Activated CD8-positive, alpha-beta T cell treated with anti-CD3 and anti-CD28 coated beads for 36 hours (primary cell): ENCODE measurements at regions not wholly inside any gene's neighbourhood (a gene's known extent, or its start where the extent isn't known, plus 50 kb on each side); places are given as distances from the start of the nearest gene placed in this dataset.

Experiments
- ATAC-seq: fragments of 200-7000 bp; cut with Tn5 transposase; one replicate; pipeline ENCODE4 v1.10.0; 2021; ENCODE audit warnings: mild to moderate bottlenecking, moderate library complexity
- CTCF ChIA-PET: fragments of 350-600 bp; sonication (Branson Sonifier 250); formaldehyde crosslinking; loops from one replicate; lab custom pipeline; 2021; ENCODE audit warnings: antibody characterized with exemption; lab: Charles Lee
- POLR2A ChIA-PET: fragments of 350-600 bp; sonication (Branson Sonifier 250); formaldehyde crosslinking; loops from one replicate; lab custom pipeline; 2021; ENCODE audit warnings: antibody characterized with exemption; lab: Charles Lee
- DNase-seq: peaks from one replicate; pipeline ENCODE4 v3.0.0-alpha.2; 2020
- H3K27ac Mint-ChIP-seq: one replicate; pipeline ENCODE4 v1.8.0; 2021; ENCODE audit warnings: mild to moderate bottlenecking, mixed read lengths
- H3K27me3 Mint-ChIP-seq: one replicate; pipeline ENCODE4 v1.8.0; 2021; ENCODE audit warnings: mixed read lengths
- H3K36me3 Mint-ChIP-seq: one replicate; pipeline ENCODE4 v1.8.0; 2021; ENCODE audit warnings: low read depth, mixed read lengths
- H3K4me1 Mint-ChIP-seq: one replicate; pipeline ENCODE4 v1.8.0; 2021; ENCODE audit warnings: low read depth, mixed read lengths
- H3K4me3 Mint-ChIP-seq: one replicate; pipeline ENCODE4 v1.8.0; 2021; ENCODE audit warnings: mild to moderate bottlenecking, moderate library complexity, mixed read lengths
- H3K9me3 Mint-ChIP-seq: one replicate; pipeline ENCODE4 v1.8.0; 2021; ENCODE audit warnings: mixed read lengths
- intact Hi-C: fragments of 100-400 bp; cut with micrococcal nuclease; formaldehyde crosslinking; loops from one replicate; pipeline ENCODE4 v1.10.0; 2022
- TF ChIP-seq, protein P1 (sequence below): fragments of 200-600 bp; IDR thresholded peaks from one replicate; pipeline ENCODE4 v1.8.0; 2022; ENCODE audit warnings: antibody characterized with exemption, mild to moderate bottlenecking

DNA sequence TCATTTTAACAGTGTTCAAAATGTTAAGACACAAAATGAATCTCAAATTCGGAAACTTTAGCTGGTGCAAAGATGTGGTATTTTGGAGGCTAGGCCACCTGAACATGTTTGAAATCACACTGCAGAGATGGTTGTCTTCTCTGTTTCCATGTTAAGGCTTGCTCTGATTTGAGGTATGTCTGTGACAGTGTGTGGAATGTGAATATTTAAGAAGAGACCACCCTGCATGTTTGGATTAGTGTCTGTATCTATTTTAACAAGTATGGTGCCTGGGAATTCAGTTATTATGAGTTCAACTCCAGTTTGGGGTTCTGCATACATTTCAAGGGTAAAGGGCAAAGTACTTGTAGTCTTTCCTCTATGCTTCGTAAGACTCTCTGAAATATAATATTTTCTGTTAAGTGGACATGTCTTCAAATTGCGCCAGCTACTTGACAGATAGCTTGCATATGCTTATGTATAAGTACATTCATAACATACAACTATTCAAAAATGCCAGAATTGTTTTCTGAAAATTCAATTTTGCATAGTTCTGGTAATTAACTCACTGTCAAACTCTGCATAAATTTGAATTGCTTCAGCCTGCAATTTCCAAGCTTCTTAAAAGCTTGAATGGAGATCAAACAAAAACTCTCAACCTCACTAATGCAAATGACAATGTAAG, 424.0 kb downstream of the ADAMTS20 start:
- Mint-ChIP-seq H3K9me3 (no peaks in the 10 kb centered on the region), H3K4me3 (no peak overlapping the region), H3K4me1 (no peaks in the 10 kb centered on the region), H3K36me3 (no peaks in the 10 kb centered on the region), H3K27ac (no peak overlapping the region), H3K27me3 (no peaks in the 10 kb centered on the region)
- CTCF ChIA-PET, result no interaction called here
- intact Hi-C loops, result no loop called here
- TF ChIP-seq, protein P1, sequence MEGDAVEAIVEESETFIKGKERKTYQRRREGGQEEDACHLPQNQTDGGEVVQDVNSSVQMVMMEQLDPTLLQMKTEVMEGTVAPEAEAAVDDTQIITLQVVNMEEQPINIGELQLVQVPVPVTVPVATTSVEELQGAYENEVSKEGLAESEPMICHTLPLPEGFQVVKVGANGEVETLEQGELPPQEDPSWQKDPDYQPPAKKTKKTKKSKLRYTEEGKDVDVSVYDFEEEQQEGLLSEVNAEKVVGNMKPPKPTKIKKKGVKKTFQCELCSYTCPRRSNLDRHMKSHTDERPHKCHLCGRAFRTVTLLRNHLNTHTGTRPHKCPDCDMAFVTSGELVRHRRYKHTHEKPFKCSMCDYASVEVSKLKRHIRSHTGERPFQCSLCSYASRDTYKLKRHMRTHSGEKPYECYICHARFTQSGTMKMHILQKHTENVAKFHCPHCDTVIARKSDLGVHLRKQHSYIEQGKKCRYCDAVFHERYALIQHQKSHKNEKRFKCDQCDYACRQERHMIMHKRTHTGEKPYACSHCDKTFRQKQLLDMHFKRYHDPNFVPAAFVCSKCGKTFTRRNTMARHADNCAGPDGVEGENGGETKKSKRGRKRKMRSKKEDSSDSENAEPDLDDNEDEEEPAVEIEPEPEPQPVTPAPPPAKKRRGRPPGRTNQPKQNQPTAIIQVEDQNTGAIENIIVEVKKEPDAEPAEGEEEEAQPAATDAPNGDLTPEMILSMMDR, result no peak
- DNase-seq (no peak), ATAC-seq (no peak)
- POLR2A ChIA-PET, result no interaction called here

DNA sequence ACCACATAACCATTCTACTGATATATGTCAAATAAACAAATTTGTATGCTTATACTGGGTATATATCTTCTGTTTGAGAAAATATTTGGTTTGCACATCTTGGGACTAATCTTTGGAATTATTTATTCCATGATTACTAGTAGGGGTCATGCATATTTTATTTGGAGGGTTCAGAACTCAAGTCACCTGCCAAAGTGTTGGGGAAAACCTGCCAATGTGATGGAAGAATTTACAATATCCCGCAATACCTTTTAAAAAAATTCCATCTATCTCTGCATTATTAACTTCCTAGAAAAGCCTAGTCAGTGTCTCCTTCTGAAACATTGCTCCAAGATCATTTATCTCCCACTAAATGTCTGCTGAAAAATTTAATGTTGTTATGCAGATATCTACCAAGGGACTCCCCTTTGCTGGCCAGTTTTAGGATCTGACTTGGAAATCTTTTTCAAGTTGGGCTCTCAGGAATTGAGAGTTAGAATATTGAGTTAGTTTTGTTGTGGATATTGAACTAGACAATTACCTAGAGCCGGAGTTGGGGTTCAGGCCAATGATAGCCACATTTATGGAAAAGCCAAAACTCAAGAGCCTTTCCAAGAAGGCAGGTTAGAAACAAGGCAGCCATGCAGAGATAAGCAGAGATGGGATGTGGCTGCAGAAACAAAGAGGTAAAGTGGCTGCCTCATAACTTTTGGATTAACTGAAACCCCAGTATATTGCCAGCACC, 425.2 kb downstream of the ADAMTS20 start:
- DNase-seq (no peak), ATAC-seq (no peak)
- CTCF ChIA-PET, result no interaction called here
- Mint-ChIP-seq H3K9me3 (no peaks in the 10 kb centered on the region), H3K27ac (no peak overlapping the region), H3K4me3 (no peak overlapping the region), H3K4me1 (no peaks in the 10 kb centered on the region), H3K27me3 (no peaks in the 10 kb centered on the region), H3K36me3 (no peaks in the 10 kb centered on the region)
- intact Hi-C loops, result no loop called here
- POLR2A ChIA-PET, result no interaction called here
- TF ChIP-seq, protein P1, result no peak

DNA sequence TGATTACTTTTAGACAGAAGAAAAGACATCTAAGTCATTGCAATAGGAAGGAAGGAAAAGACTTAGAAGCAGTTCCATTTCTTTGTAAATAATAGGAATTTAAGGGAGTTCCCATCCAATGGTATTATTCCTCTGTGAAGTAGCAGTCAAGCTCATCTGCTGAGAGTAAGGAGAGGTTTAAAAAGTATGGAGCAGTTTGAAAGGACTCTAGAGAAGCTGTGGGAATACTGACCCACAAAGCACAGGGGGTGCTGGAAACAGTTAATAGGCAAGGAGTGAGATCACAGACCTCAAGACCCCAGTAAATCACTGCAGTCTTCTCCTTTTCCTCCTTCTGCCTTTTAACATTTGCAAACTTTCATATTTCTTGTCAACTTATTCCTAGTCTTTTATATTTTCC, 428.5 kb downstream of the ADAMTS20 start:
- no peaks in the 10 kb centered on the region for H3K9me3 Mint-ChIP-seq
- ATAC-seq, result no peak
- no peak for DNase-seq
- no peaks in the 10 kb centered on the region for H3K27me3 Mint-ChIP-seq
- H3K27ac Mint-ChIP-seq, result no peak overlapping the region
- ChIA-PET CTCF (no interaction called here), POLR2A (no interaction called here)
- H3K4me3 Mint-ChIP-seq, result no peak overlapping the region
- H3K4me1 Mint-ChIP-seq, result no peaks in the 10 kb centered on the region
- TF ChIP-seq, protein P1, result no peak
- intact Hi-C loops, result no loop called here
- H3K36me3 Mint-ChIP-seq, result no peaks in the 10 kb centered on the region

DNA sequence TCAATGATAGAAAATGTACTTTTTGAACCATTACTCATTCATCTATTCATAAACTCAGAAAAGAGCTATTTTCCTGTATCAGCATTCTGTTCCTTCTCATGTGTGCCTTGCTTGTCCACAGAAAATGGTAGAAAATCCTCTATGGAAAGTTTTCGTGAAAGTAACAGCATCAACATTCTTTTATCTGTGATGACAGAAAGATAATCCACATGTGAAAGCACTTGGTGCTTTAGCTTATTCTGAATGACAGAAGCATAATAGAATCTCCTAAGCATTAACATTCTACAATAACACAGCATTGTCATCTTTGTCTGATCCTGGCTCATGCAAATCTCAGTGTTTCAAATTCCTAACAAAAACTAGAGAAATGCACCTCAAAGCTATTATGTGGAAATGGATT, 431.9 kb downstream of the ADAMTS20 start:
- CTCF ChIA-PET, result no interaction called here
- intact Hi-C loops, result no loop called here
- ATAC-seq (no peak), DNase-seq (no peak)
- Mint-ChIP-seq H3K27ac (no peak overlapping the region), H3K4me3 (no peak overlapping the region), H3K4me1 (no peaks in the 10 kb centered on the region), H3K27me3 (no peaks in the 10 kb centered on the region), H3K9me3 (no peaks in the 10 kb centered on the region), H3K36me3 (no peaks in the 10 kb centered on the region)
- TF ChIP-seq, protein P1, result no peak
- POLR2A ChIA-PET, result no interaction called here

DNA sequence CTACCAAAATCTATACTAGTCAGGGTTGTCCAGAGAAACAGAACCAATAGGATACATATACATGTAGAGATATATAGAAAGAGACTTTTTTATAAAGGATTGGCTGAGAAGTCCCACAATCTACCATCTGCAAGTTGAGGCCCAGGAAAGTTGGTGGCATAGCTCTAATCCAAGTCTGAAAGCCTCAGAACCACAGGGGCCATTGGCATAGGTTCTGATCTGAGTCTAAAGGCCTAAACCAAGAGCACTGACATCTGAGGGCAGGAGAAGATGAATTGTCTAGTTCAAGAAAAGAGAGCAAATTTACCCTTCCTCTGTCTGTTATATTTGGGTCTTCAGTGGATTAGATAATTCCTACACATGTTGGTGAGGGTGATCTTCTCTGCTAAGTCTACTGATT, 433.1 kb downstream of the ADAMTS20 start:
- intact Hi-C loops, result no loop called here
- POLR2A ChIA-PET, result no interaction called here

More for the DNA sequence above, 433.1 kb downstream of the ADAMTS20 start:
- DNase-seq (no peak), ATAC-seq (no peak)
- Mint-ChIP-seq H3K27me3 (no peaks in the 10 kb centered on the region), H3K4me1 (no peaks in the 10 kb centered on the region), H3K4me3 (no peak overlapping the region), H3K27ac (no peak overlapping the region), H3K9me3 (no peaks in the 10 kb centered on the region), H3K36me3 (no peaks in the 10 kb centered on the region)
- CTCF ChIA-PET, result no interaction called here
- TF ChIP-seq, protein P1, result no peak
